Middle frontal gyrus (tissue), 1 donor: ENCODE measurements at regions not wholly inside any gene's neighbourhood (a gene's known extent, or its start where the extent isn't known, plus 50 kb on each side); places are given as distances from the start of the nearest gene placed in this dataset.

ENCODE experiments used
- DNase-seq: peaks from one replicate; pipeline ENCODE4 v3.0.0-alpha.2; 2015; ENCODE audit warnings: low spot score; ENCODE audit errors: extremely low spot score

DNA sequence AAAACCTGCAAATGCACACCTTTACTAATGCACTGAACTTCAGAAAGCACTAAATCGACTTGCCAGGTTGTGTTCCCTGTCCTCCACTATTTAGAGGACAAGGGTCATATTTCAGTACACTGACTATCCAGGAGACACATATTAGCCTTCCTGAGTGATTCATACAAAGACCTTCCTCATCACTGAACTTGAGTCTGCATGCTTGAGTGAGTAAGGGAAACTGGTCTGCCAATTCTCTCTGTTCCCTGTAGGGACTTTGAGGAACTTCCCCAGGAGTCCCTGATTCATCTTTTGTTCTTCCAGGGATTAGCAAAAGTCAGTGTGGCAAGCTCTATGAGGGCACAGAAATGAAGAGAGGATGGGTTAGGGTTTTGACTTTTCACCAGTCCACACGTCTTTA lies 565.9 kb downstream of the PDCD6IP start:
- DNase-seq: no peak

DNA sequence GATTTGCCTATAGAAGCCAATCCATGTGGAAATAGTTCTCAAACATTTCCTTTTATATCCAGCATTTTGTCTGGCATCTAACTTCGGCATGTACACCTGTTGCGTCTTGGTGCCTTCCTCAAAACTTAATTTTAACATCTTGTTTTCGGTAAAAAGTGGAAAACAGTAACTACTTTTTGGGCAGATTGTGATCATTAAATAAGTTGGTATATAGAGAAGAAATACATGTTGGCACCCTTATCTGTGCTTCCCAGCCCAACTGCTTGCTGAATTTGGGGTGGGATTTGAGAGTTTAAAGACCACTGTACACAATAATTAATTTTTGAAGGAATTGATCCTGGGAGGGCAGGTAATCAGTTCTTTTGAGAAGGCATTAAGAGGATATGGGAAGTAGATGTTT lies 566.8 kb downstream of the PDCD6IP start:
- DNase-seq: no peak

- DNase-seq: no peak
These were observed 567.3 kb downstream of the PDCD6IP start for GRCh38 chr3:34365771-34366170.

- no peak for DNase-seq
These were observed 569.1 kb downstream of the PDCD6IP start for GRCh38 chr3:34367521-34367920.

DNA sequence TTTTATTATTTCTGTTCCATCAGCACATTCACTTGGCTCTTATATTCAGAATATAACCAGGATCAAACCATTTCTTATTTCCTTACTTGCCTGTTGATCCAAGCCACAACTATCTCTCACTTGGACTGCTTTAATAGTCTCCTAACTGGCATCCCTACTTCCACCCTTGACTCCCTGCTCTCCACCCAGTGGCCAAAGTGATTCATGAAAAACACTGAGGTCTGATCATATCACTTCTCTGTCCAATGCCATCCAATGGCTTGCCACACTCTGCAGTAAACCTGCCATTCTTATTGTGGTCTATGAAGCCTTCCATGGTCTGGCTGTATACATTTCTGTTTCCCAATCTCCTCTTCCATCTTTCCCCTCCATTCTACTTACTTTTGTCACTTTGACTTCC lies 576.1 kb downstream of the PDCD6IP start:
- no peak for DNase-seq

DNA sequence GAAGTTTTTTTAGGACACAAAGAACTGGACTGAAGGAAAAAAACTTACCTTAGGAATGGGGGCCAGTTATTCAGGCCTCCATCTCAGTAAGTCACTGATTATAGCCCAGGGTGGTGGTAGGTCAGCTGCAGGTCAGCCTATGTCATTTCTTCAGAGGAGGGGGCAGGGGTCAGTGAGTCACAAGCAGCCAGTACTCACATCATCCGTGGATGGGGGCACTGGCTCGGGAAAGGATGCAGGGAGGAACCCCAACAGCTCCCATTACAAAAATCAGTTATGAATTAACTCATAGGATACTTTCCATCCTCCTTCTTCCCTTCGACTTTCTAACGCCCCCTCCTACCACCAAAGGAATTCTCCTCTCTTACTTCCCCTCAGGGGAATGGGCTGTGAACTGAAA lies 578.3 kb downstream of the PDCD6IP start:
- DNase-seq: no peak

DNA sequence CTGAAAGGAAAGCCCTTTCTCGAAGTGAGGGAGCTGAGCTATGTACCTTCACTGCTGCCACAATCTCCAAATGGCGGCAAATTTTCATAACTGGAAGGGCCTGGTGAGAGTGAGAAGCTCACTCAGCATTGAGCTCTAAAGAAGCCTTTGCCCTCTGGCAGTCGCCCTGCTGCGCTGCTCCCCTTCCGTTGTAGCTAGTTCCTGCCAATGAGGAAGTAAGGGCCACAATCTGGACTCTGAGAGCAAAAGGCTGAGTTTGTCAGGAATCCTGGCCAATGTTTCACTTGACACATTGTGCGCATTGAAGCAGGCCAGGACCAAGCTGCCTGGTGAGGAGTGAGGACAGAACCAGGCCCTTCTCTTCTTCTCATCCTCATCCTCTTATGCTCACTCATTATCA lies 579.5 kb downstream of the PDCD6IP start:
- no peak for DNase-seq

DNA sequence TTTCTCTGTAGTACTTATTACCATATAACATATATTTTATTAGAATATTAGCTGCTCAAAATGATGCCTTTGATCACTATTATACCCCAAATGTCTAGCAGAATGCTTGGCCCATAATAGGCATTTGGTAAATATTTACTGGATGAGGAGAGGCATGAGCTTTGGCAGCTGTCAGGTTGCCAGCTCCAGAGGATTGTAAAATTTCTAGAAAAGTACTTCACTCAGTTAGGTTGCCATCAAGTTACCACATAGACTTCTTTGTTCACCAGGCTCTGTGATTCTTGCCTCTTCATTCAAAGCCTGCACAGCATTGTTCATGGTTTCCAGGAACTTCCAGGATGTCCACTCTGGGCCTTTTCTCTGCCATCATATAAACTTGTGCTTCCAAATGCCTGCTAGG lies 582.8 kb downstream of the PDCD6IP start:
- DNase-seq: no peak

GRCh38 chr3:34382859-34383258 lies 584.4 kb downstream of the PDCD6IP start:
- DNase-seq: no peak

- no peak for DNase-seq
These were observed 587.9 kb downstream of the PDCD6IP start for GRCh38 chr3:34386309-34386708.

DNA sequence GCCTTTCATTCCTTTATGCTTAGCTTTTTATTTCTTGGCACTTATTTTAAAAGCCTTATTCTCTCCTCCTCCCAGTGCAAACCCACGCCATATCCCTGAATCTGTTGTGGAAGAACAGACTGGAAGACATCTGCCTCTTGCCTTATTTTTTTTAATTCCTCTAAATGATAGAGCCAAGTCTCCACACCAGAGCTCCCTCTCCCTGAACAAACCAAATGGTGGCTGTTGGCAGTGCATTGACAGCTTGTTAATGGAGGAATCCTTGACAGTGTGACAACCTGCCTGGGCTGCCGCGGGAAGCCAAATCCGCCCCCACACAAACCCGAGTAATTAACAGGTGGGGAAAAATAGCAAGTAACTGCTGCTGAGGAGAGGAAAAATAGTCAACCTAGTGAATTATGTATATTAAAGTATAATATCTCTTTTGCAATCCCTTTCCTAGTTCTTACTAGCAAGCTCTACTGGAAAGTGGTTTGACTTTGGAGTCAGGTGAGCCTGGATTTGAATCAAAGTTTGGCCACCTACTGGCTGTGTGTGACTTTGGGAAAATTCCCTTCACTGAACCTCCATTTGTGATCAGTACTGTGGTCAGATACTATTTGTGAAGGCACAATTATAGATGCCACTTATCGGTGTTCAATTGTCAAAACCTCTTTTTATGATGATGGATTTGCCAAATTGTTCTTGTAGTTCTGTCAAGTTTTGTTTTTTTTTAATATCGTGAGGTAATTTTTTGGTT lies 589.6 kb downstream of the PDCD6IP start:
- peak; percentile 68 for DNase-seq

DNA sequence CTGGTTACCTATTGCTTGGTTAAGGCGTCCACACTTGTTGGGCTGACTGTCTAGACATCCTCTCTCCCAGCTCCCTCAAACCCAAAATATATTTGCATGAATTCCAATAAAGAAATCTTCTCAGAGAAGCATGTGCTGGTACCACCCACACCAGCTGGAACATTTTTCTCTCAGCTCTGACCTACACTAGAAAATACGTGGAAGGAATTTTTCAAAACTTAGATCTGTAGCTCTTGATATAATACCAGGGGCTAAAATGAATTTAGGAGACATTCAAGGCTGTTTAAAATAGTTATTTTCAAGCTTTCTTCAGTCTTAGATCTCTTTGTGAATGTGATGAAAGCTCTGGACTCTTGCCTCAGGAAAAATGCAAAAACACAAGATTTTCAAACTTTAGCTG lies 590.4 kb downstream of the PDCD6IP start:
- peak; percentile 46 for DNase-seq

GRCh38 chr3:34394978-34395748 lies 596.7 kb downstream of the PDCD6IP start:
- no peak for DNase-seq

GRCh38 chr3:34396288-34396687 lies 597.9 kb downstream of the PDCD6IP start:
- DNase-seq: no peak

- no peak for DNase-seq
These were observed 598.5 kb downstream of the PDCD6IP start for GRCh38 chr3:34396956-34397355.

- no peak for DNase-seq
These were observed 601.0 kb downstream of the PDCD6IP start for GRCh38 chr3:34399401-34399800.

- no peak for DNase-seq
These were observed 606.7 kb downstream of the PDCD6IP start for GRCh38 chr3:34405159-34405558.

DNA sequence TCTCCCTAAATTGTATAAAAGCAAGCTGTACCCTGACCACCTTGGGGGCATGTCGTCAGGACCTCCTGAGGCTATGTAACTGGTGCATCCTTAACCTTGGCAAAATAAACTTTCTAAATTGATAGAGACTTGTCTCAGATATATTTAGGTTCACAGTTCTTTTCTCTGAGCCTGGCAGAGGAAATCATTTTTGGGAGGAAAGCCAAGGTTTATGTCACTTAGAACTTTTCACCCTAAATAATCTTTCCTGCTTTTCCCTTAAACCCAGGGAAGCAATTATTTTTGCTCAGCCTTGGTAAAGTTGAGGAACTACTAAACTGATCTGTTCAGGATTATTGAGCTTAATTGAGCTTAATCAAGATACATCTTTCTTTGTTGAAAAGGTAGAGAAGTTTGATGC lies 608.9 kb downstream of the PDCD6IP start:
- DNase-seq: no peak

DNA sequence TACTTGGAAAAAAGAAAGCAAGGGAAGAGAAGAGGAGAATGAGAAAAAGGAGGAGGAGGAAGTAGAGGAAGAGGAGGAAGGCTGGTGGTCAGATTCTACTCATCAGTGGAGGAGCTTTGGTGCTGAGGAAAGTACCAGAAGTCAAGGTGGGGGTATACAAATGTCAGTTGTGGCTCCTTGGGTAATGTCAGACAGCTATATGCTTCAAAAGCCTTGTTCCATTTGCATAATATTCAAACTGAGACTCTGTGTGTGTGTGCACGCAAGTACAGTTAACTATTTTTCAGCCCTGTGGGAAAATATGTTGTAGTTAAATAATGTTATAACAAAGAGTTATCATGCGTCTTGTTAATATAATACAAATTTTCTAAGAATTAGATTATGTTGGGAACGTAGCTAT lies 609.7 kb downstream of the PDCD6IP start:
- DNase-seq: no peak

GRCh38 chr3:34411596-34411995 lies 613.2 kb downstream of the PDCD6IP start:
- DNase-seq: no peak

- DNase-seq: no peak
These were observed 621.4 kb downstream of the PDCD6IP start for GRCh38 chr3:34419801-34420200.

- no peak for DNase-seq
These were observed 623.3 kb downstream of the PDCD6IP start for GRCh38 chr3:34421762-34422161.

- DNase-seq: no peak
These were observed 641.4 kb downstream of the PDCD6IP start for GRCh38 chr3:34439796-34440195.
